HEK293 (cell line): ENCODE measurements at regions not wholly inside any gene's neighbourhood (a gene's known extent, or its start where the extent isn't known, plus 50 kb on each side); places are given as distances from the start of the nearest gene placed in this dataset.

ENCODE experiments used
- CTCF ChIA-PET: fragments of 350-600 bp; formaldehyde crosslinking; extraction: SDS; loops from one replicate; lab custom pipeline; 2021; ENCODE audit warnings: antibody characterized with exemption; lab: Yijun Ruan, JAX
- POLR2A ChIA-PET: fragments of 300-600 bp; formaldehyde crosslinking; extraction: SDS; loops from one replicate; lab custom pipeline; 2020; ENCODE audit warnings: antibody characterized with exemption, inconsistent platforms; lab: Yijun Ruan, JAX
- H3K27ac ChIP-seq: fragments of 200-500 bp; sonication (Bioruptor generic); 2 replicates; pipeline ENCODE4 v1.5.1; 2014; ENCODE audit warnings: low read depth, low read length, control low read depth, inconsistent platforms; ENCODE audit errors: extremely low read depth
- H3K36me3 ChIP-seq, 2 experiments: fragments of 200-500 bp in 1 of 2; sonication (Bioruptor generic) in 1 of 2; 1 replicate in 1 of 2; 2 replicates in 1 of 2; pipeline ENCODE4 v1.5.1; 2014 to 2017; ENCODE audit warnings: inconsistent platforms in 2 of 2, low read length in 2 of 2; ENCODE audit not compliant: control insufficient read depth in 2 of 2, insufficient read depth in 1 of 2
- H3K4me1 ChIP-seq: fragments of 200-500 bp; sonication (Bioruptor generic); 2 replicates; pipeline ENCODE4 v1.5.1; 2014; ENCODE audit warnings: mild to moderate bottlenecking, low read length, inconsistent platforms; ENCODE audit not compliant: control insufficient read depth, insufficient read depth
- H3K4me3 ChIP-seq: 2 replicates; pipeline ENCODE4 v1.5.1; 2011; ENCODE audit warnings: low read depth, mild to moderate bottlenecking, control low read depth, low read length, moderate library complexity
- H3K9me3 ChIP-seq: fragments of 200-500 bp; sonication (Bioruptor generic); 2 replicates; pipeline ENCODE4 v1.5.1; 2014; ENCODE audit warnings: low read depth, low read length, inconsistent platforms; ENCODE audit not compliant: control insufficient read depth, insufficient read depth
- EGR2 ChIP-seq: fragments of 450-650 bp; formaldehyde crosslinking; IDR thresholded peaks from 2 replicates; pipeline ENCODE4 v1.5.1; 2016; ENCODE audit warnings: low read depth, missing biosample characterization, missing genetic modification characterization
- KLF16 ChIP-seq: fragments of 450-650 bp; formaldehyde crosslinking; IDR thresholded peaks from 2 replicates; pipeline ENCODE4 v1.5.1; 2017; ENCODE audit warnings: missing biosample characterization, missing genetic modification characterization
- WT1 ChIP-seq: fragments of 450-650 bp; formaldehyde crosslinking; IDR thresholded peaks from 2 replicates; pipeline ENCODE4 v1.5.1; 2016; ENCODE audit warnings: missing biosample characterization, missing genetic modification characterization
- ZBTB17 ChIP-seq: fragments of 450-650 bp; formaldehyde crosslinking; IDR thresholded peaks from 2 replicates; pipeline ENCODE4 v1.5.1; 2016; ENCODE audit warnings: missing biosample characterization, missing genetic modification characterization
- ZBTB20 ChIP-seq: fragments of 450-650 bp; formaldehyde crosslinking; IDR thresholded peaks from 2 replicates; pipeline ENCODE4 v1.5.1; 2016; ENCODE audit warnings: missing biosample characterization, missing genetic modification characterization
- ZBTB21 ChIP-seq: fragments of 450-650 bp; formaldehyde crosslinking; IDR thresholded peaks from 2 replicates; pipeline ENCODE4 v1.5.1; 2017; ENCODE audit warnings: missing biosample characterization, missing genetic modification characterization
- ZFP69B ChIP-seq: fragments of 450-650 bp; formaldehyde crosslinking; IDR thresholded peaks from 2 replicates; pipeline ENCODE4 v1.5.1; 2016; ENCODE audit warnings: missing biosample characterization, missing genetic modification characterization
- ZNF155 ChIP-seq: fragments of 450-650 bp; formaldehyde crosslinking; IDR thresholded peaks from 2 replicates; pipeline ENCODE4 v1.5.1; 2016; ENCODE audit warnings: missing biosample characterization, missing genetic modification characterization
- ZNF157 ChIP-seq: fragments of 450-650 bp; formaldehyde crosslinking; IDR thresholded peaks from 2 replicates; pipeline ENCODE4 v1.5.1; 2016; ENCODE audit warnings: missing biosample characterization, missing genetic modification characterization
- ZNF513 ChIP-seq: fragments of 450-650 bp; IDR thresholded peaks from 2 replicates; pipeline ENCODE4 v1.5.1; 2018; ENCODE audit warnings: missing biosample characterization, missing genetic modification characterization
- ZNF514 ChIP-seq: fragments of 450-650 bp; formaldehyde crosslinking; IDR thresholded peaks from 2 replicates; pipeline ENCODE4 v1.5.1; 2016; ENCODE audit warnings: missing biosample characterization, missing genetic modification characterization
- ZNF549 ChIP-seq: fragments of 450-650 bp; IDR thresholded peaks from 2 replicates; pipeline ENCODE4 v1.5.1; 2018; ENCODE audit warnings: missing biosample characterization, missing genetic modification characterization, mild to moderate bottlenecking, inconsistent platforms, moderate library complexity
- ZNF701 ChIP-seq: fragments of 450-650 bp; formaldehyde crosslinking; IDR thresholded peaks from 2 replicates; pipeline ENCODE4 v1.5.1; 2016; ENCODE audit warnings: missing biosample characterization, missing genetic modification characterization
- ZNF768 ChIP-seq: fragments of 450-650 bp; formaldehyde crosslinking; IDR thresholded peaks from 2 replicates; pipeline ENCODE4 v1.5.1; 2018; ENCODE audit warnings: missing biosample characterization, mild to moderate bottlenecking, missing genetic modification characterization
- ZXDB ChIP-seq: fragments of 450-650 bp; formaldehyde crosslinking; IDR thresholded peaks from 2 replicates; pipeline ENCODE4 v1.5.1; 2016; ENCODE audit warnings: missing biosample characterization, missing genetic modification characterization
- TF ChIP-seq, protein P1 (sequence below): fragments of 450-650 bp; formaldehyde crosslinking; IDR thresholded peaks from 2 replicates; pipeline ENCODE4 v1.5.1; 2016; ENCODE audit warnings: missing biosample characterization, missing genetic modification characterization
- TF ChIP-seq, protein P2 (sequence below): fragments of 450-650 bp; formaldehyde crosslinking; IDR thresholded peaks from 2 replicates; pipeline ENCODE4 v1.5.1; 2016; ENCODE audit warnings: missing biosample characterization, missing genetic modification characterization
- TF ChIP-seq, protein P3 (sequence below): fragments of 450-650 bp; formaldehyde crosslinking; IDR thresholded peaks from 2 replicates; pipeline ENCODE4 v1.5.1; 2016; ENCODE audit warnings: missing biosample characterization, missing genetic modification characterization, low read depth
- TF ChIP-seq, protein P4 (sequence below): fragments of 450-650 bp; formaldehyde crosslinking; optimal IDR thresholded peaks from 2 replicates; pipeline ENCODE3; 2016; ENCODE audit warnings: missing biosample characterization, mild to moderate bottlenecking, missing genetic modification characterization
- TF ChIP-seq, protein P5 (sequence below): fragments of 450-650 bp; formaldehyde crosslinking; IDR thresholded peaks from 2 replicates; pipeline ENCODE4 v1.5.1; 2016; ENCODE audit warnings: missing biosample characterization, missing genetic modification characterization

DNA sequence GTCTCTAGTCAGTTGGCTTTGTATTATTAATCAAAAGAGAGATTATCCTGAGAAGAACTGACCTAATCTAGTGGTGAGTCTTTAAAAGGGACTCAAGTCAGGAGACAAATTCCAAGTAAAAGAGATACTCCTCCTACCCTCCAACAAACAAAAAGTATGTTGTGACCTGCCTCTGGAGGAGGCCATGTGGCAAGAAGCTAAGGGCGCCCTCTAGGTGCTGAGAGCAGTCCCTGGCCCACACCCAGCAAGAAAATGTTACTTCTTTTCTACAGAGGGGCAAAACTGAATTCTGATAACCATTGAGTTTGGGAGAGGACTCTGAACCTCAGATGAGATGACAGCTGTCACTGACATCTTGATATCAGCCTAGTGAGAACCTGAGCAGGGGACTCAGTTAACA, 953.6 kb upstream of the AGA start:
- Histone ChIP-seq H3K4me3 (no peak overlapping the region), H3K27ac (no peak overlapping the region), H3K9me3 (no peaks in the 10 kb centered on the region), H3K36me3 (no peaks in the 10 kb centered on the region), H3K4me1 (no peaks in the 10 kb centered on the region)
- CTCF ChIA-PET = interaction anchor here (0.5 kb wide), 1 partner anchor 50 kb away, joined by 3 read pairs; no protein-coding TSS in a partner anchor
- POLR2A ChIA-PET = no interaction called here
- TF ChIP-seq KLF16 (tag by site-specific recombination) = no peak
- TF ChIP-seq ZBTB17 (tag by site-specific recombination) = no peak
- TF ChIP-seq, protein P1, sequence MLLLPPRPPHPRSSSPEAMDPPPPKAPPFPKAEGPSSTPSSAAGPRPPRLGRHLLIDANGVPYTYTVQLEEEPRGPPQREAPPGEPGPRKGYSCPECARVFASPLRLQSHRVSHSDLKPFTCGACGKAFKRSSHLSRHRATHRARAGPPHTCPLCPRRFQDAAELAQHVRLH (tag by site-specific recombination) = no peak
- no peak for TF ChIP-seq ZNF155 (tag by site-specific recombination)
- no peak for TF ChIP-seq ZBTB21 (tag by site-specific recombination)
- no peak for TF ChIP-seq ZNF513 (tag by site-specific recombination)
- TF ChIP-seq EGR2 (tag by site-specific recombination) = no peak
- TF ChIP-seq ZNF549 (tag by site-specific recombination) = no peak
- TF ChIP-seq ZBTB20 (tag by site-specific recombination) = no peak
- TF ChIP-seq ZNF514 = no peak
- TF ChIP-seq ZFP69B = no peak
- no peak for TF ChIP-seq ZNF157 (tag by site-specific recombination)
- TF ChIP-seq, protein P2, sequence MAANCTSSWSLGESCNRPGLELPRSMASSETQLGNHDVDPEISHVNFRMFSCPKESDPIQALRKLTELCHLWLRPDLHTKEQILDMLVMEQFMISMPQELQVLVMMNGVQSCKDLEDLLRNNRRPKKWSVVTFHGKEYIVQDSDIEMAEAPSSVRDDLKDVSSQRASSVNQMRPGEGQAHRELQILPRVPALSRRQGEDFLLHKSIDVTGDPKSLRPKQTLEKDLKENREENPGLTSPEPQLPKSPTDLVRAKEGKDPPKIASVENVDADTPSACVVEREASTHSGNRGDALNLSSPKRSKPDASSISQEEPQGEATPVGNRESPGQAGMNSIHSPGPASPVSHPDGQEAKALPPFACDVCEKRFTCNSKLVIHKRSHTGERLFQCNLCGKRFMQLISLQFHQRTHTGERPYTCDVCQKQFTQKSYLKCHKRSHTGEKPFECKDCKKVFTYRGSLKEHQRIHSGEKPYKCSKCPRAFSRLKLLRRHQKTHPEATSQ (tag by site-specific recombination) = no peak
- no peak for TF ChIP-seq ZNF768 (tag by site-specific recombination)
- TF ChIP-seq, protein P3, sequence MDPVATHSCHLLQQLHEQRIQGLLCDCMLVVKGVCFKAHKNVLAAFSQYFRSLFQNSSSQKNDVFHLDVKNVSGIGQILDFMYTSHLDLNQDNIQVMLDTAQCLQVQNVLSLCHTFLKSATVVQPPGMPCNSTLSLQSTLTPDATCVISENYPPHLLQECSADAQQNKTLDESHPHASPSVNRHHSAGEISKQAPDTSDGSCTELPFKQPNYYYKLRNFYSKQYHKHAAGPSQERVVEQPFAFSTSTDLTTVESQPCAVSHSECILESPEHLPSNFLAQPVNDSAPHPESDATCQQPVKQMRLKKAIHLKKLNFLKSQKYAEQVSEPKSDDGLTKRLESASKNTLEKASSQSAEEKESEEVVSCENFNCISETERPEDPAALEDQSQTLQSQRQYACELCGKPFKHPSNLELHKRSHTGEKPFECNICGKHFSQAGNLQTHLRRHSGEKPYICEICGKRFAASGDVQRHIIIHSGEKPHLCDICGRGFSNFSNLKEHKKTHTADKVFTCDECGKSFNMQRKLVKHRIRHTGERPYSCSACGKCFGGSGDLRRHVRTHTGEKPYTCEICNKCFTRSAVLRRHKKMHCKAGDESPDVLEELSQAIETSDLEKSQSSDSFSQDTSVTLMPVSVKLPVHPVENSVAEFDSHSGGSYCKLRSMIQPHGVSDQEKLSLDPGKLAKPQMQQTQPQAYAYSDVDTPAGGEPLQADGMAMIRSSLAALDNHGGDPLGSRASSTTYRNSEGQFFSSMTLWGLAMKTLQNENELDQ (tag by site-specific recombination) = no peak
- no peak for TF ChIP-seq WT1 (tag by site-specific recombination)
- no peak for TF ChIP-seq ZNF701 (tag by site-specific recombination)
- TF ChIP-seq, protein P4, sequence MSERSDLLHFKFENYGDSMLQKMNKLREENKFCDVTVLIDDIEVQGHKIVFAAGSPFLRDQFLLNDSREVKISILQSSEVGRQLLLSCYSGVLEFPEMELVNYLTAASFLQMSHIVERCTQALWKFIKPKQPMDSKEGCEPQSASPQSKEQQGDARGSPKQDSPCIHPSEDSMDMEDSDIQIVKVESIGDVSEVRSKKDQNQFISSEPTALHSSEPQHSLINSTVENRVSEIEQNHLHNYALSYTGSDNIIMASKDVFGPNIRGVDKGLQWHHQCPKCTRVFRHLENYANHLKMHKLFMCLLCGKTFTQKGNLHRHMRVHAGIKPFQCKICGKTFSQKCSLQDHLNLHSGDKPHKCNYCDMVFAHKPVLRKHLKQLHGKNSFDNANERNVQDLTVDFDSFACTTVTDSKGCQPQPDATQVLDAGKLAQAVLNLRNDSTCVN (tag by site-specific recombination) = no peak
- no peak for TF ChIP-seq ZXDB
- TF ChIP-seq, protein P5, sequence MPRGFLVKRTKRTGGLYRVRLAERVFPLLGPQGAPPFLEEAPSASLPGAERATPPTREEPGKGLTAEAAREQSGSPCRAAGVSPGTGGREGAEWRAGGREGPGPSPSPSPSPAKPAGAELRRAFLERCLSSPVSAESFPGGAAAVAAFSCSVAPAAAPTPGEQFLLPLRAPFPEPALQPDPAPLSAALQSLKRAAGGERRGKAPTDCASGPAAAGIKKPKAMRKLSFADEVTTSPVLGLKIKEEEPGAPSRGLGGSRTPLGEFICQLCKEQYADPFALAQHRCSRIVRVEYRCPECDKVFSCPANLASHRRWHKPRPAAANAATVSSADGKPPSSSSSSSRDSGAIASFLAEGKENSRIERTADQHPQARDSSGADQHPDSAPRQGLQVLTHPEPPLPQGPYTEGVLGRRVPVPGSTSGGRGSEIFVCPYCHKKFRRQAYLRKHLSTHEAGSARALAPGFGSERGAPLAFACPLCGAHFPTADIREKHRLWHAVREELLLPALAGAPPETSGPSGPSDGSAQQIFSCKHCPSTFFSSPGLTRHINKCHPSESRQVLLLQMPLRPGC (tag by site-specific recombination) = no peak
